Pancreas (tissue), 10 donors: ENCODE measurements at regions not wholly inside any gene's neighbourhood (a gene's known extent, or its start where the extent isn't known, plus 50 kb on each side); places are given as distances from the start of the nearest gene placed in this dataset.

ENCODE experiments used
- ATAC-seq, 4 donors: fragments of 200-7000 bp; cut with Tn5 transposase; one replicate each; pipeline versions ENCODE4 v1.8.0 to v1.9.1; 2020; ENCODE audit warnings: mild to moderate bottlenecking in 4 of 4, moderate library complexity in 4 of 4
- DNase-seq, 6 donors: peaks; one replicate each; pipeline ENCODE4 v3.0.0-alpha.2; 2020
- FAIRE-seq: peaks from 2 replicates; lab custom pipeline; 2012; peaks lifted over from hg19 to GRCh38; lab: Jason Lieb, UNC
- H3K27ac ChIP-seq, 4 donors: fragments of 200-600 bp; sonication (generic); 1 replicate in 3 of 4; 2 replicates in 1 of 4; pipeline versions ENCODE4 v1.5.0 to v1.8.0; 2020
- H3K27me3 ChIP-seq, 4 donors: fragments of 200-600 bp; one replicate each; pipeline ENCODE4 v1.8.0; 2021
- H3K36me3 ChIP-seq, 3 donors: fragments of 200-600 bp; sonication (generic) in 1 of 3; one replicate each; pipeline versions ENCODE4 v1.5.0 to v1.8.0; 2020 to 2021
- H3K4me1 ChIP-seq, 3 donors: fragments of 200-600 bp; one replicate each; pipeline ENCODE4 v1.8.0; 2021
- H3K4me3 ChIP-seq, 4 donors: fragments of 200-600 bp; sonication (generic) in 2 of 4; one replicate each; pipeline versions ENCODE4 v1.5.0 to v1.8.0; 2020 to 2021
- H3K9me3 ChIP-seq, 4 donors: fragments of 200-600 bp; one replicate each; pipeline ENCODE4 v1.8.0; 2021
- WGBS, 2 donors: extraction: QIAGEN DNeasy Blood & Tissue Kit; methylation state at CpG; one replicate each; pipeline ENCODE4 v1.1.7; 2013; 5-methylcytosine and 5-hydroxymethylcytosine counted together
- intact Hi-C, 3 donors: fragments of 100-400 bp; cut with DNase I; formaldehyde crosslinking; loops; one replicate each; pipeline versions ENCODE4 v1.11.1 to v1.14.2; 2022
- TF ChIP-seq, protein P1 (sequence below), 4 donors: fragments of 200-600 bp; sonication (generic) in 3 of 4; IDR thresholded peaks; one replicate each; pipeline versions ENCODE4 v1.5.0 to v1.8.0; 2021; ENCODE audit warnings: antibody characterized with exemption in 4 of 4
- donor health status: healthy with polysubstance abuse.
- donor health status: DM: no; HTN: no; CAD: no; lungs with moderate emphysema.
- donor health status: DM: no; HTN: no; CAD: no.
- donor health status: control.
- donor health status: control.
- donor health status: Bipolar disorder and iron deficiency.
- donor health status: DM: yes; HTN: yes; CAD: no.
- donor health status: DM: no; HTN: no; CAD: no.
- donor health status: DM: no; HTN: no; CAD: no.
- donor health status: DM: yes; HTN: yes; CAD: no.

DNA sequence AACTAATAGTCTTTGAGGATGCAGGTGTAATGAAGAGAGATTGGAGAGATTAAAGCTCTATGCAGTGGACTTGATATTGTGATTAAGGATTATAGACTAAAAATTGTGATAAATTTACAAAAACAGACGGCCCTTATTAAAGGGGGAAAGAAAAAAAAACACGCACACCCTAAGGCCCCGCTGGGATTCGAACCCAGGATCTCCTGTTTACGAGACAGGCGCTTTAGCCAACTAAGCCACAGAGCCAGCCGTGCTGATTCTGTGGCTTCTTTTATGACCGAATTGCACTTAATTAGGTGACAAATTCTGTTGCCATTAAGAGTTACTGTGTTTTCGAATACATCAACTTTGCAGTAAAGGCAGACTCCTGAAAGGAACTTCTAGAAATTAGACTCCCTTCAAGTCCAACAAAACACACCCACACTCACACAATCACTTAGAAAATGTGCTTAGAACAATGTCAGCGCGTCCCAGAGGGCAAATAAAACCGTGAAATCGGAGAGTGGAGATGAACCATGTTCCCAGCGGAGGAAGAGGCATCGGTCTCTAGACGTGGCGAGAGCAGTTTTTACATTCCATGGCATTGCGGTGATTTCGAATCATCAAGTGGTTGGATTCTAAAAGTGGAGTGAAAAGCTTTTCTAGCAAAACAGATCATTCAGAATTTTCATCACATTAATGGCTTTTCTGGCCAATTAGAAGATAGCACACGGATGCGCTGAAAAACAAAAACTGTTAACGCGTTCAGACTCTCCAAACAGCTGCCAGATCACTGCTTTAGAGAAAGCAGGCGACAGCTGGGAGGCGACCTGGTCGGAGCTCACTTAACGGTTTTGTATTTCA, 122.6 kb downstream of the GPX5 start:
- Histone ChIP-seq H3K9me3 (no peaks in the 10 kb centered on the region), H3K4me3 (peak overlapping the region in 3 of 4 donors; percentile 5 to 31 (median 8)), H3K27me3 (peaks cover 0 to 24% (median 6%) of the 10 kb centered on the region in 4 donors), H3K36me3 (no peaks in the 10 kb centered on the region), H3K4me1 (peaks cover 0 to 3% (median 0%) of the 10 kb centered on the region in 3 donors), H3K27ac (no peak overlapping the region)
- TF ChIP-seq, protein P1, sequence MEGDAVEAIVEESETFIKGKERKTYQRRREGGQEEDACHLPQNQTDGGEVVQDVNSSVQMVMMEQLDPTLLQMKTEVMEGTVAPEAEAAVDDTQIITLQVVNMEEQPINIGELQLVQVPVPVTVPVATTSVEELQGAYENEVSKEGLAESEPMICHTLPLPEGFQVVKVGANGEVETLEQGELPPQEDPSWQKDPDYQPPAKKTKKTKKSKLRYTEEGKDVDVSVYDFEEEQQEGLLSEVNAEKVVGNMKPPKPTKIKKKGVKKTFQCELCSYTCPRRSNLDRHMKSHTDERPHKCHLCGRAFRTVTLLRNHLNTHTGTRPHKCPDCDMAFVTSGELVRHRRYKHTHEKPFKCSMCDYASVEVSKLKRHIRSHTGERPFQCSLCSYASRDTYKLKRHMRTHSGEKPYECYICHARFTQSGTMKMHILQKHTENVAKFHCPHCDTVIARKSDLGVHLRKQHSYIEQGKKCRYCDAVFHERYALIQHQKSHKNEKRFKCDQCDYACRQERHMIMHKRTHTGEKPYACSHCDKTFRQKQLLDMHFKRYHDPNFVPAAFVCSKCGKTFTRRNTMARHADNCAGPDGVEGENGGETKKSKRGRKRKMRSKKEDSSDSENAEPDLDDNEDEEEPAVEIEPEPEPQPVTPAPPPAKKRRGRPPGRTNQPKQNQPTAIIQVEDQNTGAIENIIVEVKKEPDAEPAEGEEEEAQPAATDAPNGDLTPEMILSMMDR (IDR thresholded peaks at IDR 0.05): no peak
- WGBS, 2 donors: 2 to 3% methylated on average over 27 of the region's 27 CpGs
- DNase-seq (peak in 1 of 6 donors; percentile 38), FAIRE-seq (no peak), ATAC-seq (peak in 3 of 4 donors; percentile 51 to 64 (median 60))
- intact Hi-C loops: no loop called here

- Histone ChIP-seq H3K27me3 (peaks cover 0 to 30% (median 6%) of the 10 kb centered on the region in 4 donors), H3K9me3 (no peaks in the 10 kb centered on the region), H3K4me1 (peaks cover 0 to 3% (median 0%) of the 10 kb centered on the region in 3 donors), H3K36me3 (no peaks in the 10 kb centered on the region), H3K27ac (no peak overlapping the region), H3K4me3 (peak overlapping the region in 3 of 4 donors; percentile 5 to 31 (median 8))
- intact Hi-C loops: no loop called here
- 9 to 12% methylated on average over 10 of the region's 10 CpGs for WGBS, 2 donors
- FAIRE-seq (no peak), ATAC-seq (no peak), DNase-seq (no peak)
- TF ChIP-seq, protein P1 (IDR thresholded peaks at IDR 0.05): no peak
Measured at GRCh38 chr6:28648878-28649375, 123.2 kb downstream of the GPX5 start.

GRCh38 chr6:28651161-28651560, 125.5 kb downstream of the GPX5 start:
- WGBS, 2 donors: 74 to 87% methylated on average over 6 of the region's 6 CpGs
- DNase-seq (no peak), ATAC-seq (no peak), FAIRE-seq (no peak)
- peaks cover 0 to 3% (median 0%) of the 10 kb centered on the region in 3 donors for H3K4me1 ChIP-seq
- TF ChIP-seq, protein P1 (IDR thresholded peaks at IDR 0.05): no peak
- no peak overlapping the region for H3K27ac ChIP-seq
- intact Hi-C loops: no loop called here
- H3K27me3 ChIP-seq: peaks cover 0 to 46% (median 4%) of the 10 kb centered on the region in 4 donors
- no peaks in the 10 kb centered on the region for H3K36me3 ChIP-seq
- H3K9me3 ChIP-seq: no peaks in the 10 kb centered on the region
- H3K4me3 ChIP-seq: no peak overlapping the region

- Histone ChIP-seq H3K27ac (no peak overlapping the region), H3K36me3 (no peaks in the 10 kb centered on the region), H3K4me1 (no peaks in the 10 kb centered on the region), H3K4me3 (no peak overlapping the region), H3K9me3 (no peaks in the 10 kb centered on the region), H3K27me3 (peaks cover 0 to 64% (median 3%) of the 10 kb centered on the region in 4 donors)
- WGBS, 2 donors: 67 to 74% methylated on average over 4 of the region's 4 CpGs
- TF ChIP-seq, protein P1 (IDR thresholded peaks at IDR 0.05): no peak
- intact Hi-C loops: no loop called here
- DNase-seq (no peak), FAIRE-seq (no peak), ATAC-seq (no peak)
Measured at GRCh38 chr6:28653876-28654275, 128.2 kb downstream of the GPX5 start.
